NCI-H748 treated with DMSO at 0.1 percent for 48 hours (cell line): ENCODE measurements at regions not wholly inside any gene's neighbourhood (a gene's known extent, or its start where the extent isn't known, plus 50 kb on each side); places are given as distances from the start of the nearest gene placed in this dataset.

Source experiments
- DNase-seq: peaks from one replicate; lab custom pipeline; 2025; lab: John Stamatoyannopoulos, UW

DNA sequence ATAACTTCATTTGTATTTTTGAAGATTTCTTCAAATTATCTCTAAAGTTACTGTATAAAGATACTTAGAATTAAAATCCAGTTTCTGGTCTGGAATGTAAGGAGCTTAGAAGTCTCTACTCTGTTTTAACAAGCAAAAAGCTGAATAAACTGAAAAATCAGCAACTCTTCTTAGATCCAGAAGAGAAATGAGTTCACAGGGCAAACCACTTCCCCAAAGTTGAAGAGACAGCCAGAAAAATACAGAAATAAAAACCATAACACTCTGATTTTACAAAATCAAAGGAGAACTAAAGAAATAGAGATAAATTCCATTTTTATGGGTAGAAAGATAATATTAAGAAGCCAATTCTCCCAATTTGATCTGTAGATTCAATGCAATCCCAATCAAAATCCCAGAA lies 1166.8 kb downstream of the ADGRL3 start:
- DNase-seq, result no peak

DNA sequence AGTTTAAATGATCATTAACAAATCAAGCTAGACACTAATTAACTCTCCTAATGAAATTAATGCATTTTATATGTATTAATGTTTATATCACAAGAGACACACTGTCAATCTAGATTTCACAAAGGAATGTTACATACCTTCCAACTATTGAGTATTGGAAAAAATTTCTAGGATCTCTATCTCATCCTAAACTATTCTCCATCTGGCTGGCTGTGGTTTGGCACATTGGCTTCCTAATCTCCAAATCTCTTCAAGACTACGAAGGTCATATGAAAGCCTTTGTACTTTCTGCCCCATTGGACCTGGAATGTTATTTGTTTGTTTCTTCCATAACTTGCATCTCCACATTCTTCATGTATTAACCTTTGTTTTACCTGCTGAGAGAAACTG lies 1160.0 kb downstream of the ADGRL3 start:
- DNase-seq, result no peak

DNA sequence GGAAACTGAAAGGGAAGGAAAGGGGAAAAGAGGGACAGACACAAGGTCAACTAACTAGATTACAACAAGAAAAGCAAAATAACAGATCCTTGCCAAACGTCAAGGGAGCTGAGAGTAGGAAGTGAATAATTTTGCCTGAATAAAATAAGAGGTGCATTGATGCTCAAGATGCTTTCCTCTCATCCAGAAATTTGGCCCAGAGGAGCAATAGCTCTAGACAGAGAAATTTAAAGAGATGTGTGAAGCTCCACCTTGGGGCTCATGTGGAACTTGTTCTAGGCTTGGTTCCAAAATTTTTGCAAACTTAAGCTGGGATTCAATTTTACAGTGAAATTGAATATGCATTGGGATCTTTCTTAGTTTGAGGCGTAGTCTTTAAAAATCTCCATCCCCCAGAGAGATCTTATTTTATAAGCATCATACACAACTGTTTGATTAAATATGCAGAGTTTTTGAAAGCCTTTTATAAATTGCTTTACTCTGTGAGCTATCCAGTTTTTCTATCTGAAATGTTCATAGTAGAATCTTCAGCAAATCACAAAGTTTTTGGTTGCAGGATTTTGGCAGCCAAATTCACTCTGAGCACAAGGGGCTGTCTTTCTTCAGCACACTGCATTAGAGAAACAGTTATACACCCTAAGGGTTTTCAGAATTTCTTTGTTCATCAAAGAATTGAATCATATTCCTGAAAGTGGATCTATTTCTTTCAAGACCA lies 1159.5 kb downstream of the ADGRL3 start:
- DNase-seq, result no peak

DNA sequence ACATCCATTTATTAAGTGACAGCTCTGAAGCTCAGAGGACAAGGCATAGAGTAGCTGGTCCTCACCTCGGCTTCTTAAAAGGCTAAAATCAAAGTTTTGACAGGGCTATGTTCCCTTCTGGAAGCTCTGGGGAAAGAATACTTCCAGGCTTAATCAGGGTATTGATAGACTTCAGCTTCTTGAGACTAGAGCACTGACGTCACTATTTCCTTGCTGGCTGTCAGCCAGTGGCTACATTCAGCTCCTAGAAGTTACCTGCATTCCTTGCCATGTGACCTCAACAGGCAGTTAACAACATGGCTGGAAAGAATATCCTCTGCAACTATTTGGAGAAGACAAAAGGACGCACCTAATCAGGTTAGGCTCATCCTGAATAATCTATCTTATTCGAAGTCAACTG lies 1144.8 kb downstream of the ADGRL3 start:
- no peak for DNase-seq

DNA sequence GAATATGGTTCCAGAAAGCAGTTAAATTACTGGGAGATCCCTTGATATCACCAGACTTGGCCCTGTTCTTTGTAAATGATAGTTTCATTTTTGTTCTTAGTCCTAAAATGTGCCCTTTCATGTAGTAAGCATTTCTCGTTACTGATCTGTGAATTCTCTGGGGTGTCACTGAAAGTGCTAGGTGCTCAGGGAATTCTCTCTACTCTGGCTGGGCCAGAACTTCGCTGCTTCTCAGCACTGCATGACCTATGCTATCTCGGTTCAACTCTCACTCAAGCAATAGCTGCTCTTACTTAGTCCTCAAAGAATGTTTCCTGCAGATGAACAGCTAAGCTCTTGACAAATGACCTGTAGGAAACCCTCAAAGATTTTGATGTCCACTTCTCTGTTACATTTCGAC lies 1144.3 kb downstream of the ADGRL3 start:
- no peak for DNase-seq

DNA sequence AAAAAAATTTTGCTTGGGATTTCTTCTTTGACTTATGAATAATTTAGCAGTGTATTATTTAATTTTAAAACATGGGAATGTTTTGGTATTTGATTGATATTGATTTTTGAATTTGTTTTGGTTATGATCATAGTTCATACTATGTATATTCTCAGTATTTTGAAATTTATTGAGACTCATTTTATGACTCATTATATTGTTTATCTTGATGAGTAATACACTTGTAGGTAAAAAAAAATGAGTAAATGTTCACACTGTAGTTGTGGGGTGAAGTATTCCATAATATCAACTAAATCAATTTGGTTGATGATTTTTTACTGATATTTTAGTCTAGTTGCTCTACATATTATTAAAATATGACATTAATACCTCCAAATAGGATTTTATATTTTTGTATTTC lies 1142.2 kb downstream of the ADGRL3 start:
- no peak for DNase-seq

DNA sequence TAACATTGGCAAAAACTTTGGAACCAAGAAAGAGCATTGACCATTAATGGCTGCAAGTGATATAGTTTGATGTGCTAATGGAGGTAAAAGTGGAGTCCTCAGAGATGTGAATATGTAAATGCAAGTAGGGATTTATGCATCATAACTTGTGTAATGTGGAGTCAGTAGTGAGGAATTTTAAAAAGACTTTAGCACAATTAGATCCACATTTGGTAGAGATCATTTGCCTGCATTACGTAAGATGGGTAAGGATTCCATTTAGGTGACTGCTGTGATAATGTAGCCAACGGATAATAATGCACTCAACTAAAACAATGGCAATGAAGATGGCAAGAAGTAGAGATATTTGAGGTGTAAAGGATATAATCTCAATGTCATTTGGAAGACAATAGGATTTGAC lies 1128.4 kb downstream of the ADGRL3 start:
- DNase-seq, result no peak

DNA sequence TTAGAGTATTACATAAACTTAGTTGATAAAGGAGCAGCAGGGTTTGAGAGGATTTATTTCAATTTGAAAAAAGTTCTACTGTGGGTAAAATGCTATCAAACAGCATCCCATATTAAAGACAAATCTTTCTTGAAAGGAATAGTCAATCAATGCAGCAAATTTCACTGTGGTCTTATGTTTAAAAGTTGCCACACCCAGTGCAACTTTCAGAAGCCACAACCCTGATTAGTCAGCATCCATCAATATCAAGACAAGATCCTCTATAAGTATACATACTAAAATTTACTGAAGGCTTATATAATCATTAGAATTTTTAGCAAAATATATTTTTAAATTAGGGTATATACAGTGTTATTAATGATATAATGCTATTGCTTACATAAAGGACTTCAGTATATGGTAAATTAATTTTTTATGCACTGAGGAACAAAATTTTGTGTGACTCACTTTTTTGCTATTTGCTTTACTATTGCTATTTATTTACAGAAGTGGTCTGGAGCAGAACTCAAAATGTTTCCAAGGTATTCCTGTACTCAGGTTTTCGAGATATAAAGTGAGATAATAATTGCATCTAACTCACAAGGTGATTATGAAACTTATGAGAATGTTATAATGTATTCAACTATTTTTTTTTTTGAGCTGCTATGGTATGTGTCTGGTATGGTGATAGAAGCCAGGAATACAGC lies 1127.6 kb downstream of the ADGRL3 start:
- no peak for DNase-seq

DNA sequence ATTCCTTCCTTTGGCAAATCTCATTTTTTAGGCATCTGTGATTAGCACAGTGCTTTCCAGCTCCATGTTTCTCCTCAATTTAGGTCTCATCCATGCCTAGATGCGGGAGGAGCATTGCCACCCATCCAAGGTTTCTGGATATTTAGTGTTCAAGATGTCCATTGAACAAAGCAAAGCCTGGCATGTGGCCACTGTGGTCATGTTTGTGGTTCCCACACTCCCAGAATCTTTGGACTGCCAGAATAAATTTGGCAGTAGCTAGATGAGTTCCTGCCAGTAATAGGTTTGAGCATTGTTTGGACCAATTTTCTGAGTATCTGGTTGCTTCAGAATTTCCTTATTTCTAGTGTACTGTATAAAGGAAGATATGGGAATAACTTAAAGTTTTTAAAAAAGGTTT lies 1124.1 kb downstream of the ADGRL3 start:
- no peak for DNase-seq

DNA sequence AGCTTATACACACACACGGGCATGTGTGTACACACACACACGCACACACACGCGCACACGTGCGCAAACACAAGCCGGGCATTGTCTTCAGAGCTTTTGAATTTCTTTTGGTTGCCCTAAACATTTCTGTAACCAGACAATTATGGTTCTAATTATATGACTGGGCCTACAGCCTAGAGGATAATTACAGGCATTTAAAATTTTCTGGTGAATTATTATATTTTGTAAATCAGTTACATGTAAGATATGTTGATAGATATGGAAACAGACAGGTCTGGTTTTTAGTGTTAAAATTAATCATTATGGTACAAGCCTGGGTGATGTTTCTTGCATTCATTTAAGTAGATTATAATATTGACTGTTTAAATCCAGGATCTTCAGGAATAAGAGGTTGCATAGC lies 1120.5 kb downstream of the ADGRL3 start:
- DNase-seq, result no peak

DNA sequence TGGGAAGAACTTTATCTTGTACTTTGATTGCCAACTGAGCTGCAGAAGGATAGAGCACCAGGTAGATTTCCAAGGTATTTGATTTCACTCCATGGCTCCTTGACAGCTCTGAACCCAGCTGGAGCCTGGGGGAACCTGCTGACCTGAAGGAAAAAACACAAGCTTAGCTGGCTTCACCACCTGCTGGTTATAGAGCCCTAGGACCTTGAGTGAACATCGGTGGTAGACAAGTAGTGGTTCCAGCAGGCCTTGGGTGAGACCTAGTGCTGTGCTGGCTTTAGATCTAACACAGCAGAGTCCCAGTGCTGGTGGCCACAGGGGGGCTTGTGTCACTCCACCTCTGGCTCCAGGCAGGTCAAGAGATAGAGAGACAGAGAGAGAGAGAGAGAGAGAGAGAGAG lies 1102.6 kb downstream of the ADGRL3 start:
- no peak for DNase-seq

DNA sequence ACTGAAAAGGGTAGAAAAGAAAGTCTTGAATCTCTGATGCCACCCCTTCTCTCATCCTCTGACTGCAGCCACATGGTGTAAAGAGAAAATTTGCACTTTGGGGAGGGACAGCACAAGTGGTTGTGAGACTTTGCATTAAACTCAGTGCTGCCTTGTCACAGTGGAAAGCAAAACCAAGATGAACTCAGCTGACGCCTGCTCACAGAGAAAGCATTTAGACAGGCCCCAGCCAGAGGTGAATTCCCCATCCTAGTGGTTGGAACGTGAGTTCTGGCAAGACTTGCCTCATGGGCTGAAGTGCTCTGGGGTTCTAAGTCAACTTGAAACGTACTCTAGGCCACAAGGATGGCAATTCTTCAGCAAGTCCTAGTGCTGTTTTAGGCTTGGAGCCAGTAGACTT lies 1101.4 kb downstream of the ADGRL3 start:
- DNase-seq, result no peak

DNA sequence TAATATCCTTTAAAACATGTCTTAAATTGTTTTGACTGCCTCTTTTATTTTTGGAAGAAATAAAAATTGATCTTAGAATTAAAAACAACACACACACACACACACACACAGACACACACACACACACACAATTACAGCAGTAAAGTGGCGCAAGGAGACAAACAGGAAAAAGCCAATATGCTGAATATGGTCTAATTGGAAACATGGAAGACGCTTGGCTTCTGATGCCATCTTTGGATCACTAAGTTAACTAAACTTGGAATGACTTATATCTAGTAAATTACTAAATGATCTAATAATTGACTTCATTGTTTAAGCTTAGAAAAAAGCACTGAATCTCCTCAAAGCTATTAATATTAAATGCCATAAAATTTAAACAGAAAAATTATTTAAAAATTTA lies 1093.4 kb downstream of the ADGRL3 start:
- no peak for DNase-seq

DNA sequence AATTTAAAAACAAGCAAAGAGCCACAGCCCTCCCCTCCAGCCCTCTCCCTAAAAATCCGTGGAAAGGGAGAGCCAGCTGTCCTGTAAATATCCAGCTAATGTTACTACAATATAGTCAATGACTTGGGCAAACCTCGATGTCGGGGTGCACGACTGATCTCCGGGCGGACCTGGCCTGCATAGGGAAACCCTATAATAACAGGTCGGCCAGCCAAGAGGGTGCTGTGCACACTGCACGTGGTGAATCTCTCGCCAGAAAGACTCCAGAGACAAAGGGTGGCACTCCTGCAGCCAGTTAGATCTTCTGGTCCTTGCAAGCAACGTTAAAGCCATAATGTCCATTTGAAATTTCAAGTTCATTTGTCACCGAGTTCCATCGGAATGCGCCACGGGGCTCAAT lies 1092.8 kb downstream of the ADGRL3 start:
- DNase-seq, result no peak

DNA sequence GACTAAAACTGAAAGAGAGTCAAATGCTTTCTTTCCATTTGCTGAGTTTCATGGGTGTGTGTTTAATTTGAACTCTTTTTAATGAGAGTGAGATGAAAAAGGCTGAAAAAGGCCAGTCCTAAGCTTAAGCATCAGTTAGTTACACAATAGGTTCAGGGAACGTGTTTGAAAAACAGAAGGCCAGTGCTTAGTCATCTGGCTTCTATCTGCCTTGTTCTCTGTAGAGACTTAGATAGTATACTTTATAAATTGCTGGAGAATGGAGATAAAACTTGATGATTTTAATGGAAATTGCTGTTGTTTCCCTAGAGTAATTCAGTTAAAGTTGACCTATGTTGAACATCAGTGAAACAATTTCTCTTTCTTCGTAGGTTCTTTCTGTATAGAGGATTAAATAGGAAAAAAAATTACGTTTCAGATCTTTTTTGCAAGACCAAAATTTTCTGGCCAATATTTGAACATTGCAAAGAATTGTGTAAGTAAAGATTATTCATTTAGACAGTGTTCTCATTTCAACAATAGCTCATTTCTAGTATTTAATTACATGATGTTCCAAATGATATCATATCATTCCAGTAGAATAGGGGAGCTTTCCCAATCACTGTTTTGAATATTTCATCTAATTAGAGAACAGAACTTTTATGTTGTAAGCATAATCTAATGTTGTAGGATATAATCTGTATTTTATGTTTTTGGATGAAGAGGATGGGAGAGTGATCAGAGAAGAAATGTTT lies 1088.8 kb downstream of the ADGRL3 start:
- no peak for DNase-seq

DNA sequence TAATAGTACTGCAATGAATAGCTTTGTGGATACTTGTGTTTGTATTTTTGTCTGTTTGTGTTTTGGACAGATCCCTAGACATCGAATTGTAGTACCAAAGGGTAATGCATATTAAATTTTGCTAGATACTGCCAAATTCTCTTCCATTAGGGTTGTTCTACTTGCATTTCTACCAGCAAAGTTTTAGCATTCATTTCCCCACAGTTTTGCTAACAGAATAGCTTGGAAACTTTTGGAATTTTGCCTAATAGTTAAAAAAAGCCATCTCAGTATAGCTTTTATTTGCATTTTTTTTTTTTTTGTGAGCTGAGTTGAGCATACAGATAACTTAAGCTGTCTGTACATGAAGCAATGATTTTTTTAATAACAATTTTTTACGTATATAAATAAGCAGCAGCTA lies 1084.9 kb downstream of the ADGRL3 start:
- DNase-seq, result no peak

DNA sequence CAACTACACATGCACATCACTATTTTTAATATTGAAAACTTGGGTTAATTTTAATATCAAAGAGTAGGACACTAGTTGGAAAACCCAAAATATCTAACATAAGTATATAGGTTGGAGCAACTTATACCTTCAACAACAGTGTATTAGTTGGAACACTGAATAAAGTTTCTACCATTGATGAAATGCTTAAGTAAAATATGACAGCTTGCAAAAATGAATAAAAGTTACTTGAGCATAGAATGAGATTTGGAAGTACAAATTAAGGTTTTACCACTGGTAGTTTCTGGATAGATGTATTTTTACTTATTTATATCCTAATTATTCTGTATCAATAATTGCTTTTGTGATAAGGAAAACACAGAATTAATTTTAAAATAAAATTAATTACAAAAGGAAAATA lies 1079.6 kb downstream of the ADGRL3 start:
- DNase-seq, result no peak

DNA sequence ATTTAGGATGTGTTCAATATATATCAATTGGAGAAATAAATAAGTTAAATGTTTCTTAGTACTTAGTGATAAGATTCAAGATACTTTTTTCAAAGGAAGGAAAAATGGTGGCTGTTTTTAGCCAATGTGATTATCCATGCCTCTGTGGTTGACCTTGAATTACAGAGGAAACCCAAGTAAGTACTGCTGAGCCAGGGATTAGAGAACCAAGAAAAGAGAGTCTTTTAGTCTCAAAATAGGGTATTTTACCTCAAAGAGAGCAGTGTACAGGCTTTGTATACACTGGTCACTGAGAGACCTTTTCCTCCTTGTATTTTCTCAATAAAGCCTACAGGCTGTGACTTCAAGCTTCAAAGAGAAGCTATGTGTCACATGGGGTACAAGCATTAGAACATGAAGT lies 1075.3 kb downstream of the ADGRL3 start:
- DNase-seq, result no peak

DNA sequence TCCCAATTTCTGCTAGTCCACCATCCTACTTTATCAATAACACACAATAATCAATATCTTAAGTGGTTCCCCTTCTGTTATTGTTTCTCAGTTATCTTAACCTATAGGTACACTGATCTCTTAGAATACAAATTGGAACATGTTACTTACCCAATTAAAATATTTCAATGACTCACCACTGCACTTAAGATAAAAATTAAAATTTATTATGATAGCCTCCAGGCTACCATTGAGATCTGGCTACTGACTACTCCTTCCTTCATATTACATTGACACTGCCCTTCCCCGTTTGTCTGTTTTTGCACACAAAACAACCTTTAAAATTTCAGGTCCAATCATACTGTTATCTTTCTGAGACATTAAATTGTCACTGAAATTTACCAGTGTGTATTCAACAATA lies 1074.7 kb downstream of the ADGRL3 start:
- no peak for DNase-seq

DNA sequence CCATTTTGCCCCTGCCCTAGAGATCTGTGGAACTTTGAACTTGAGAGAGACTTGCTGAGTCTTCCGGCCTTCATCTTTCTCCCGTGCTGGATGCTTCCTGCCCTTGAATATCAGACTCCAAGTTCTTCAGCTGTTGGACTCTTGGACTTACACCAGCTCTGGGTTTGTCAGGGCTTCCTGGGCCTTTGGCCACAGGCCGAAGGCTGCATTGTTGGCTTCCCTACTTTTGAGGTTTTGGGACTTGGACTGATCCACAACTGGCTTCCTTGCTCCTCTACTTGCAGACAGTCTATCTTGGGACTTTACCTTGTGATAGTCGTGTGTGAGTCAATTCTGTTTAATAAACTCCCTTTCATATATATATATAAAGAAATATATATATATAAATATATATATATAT lies 1071.0 kb downstream of the ADGRL3 start:
- no peak for DNase-seq

DNA sequence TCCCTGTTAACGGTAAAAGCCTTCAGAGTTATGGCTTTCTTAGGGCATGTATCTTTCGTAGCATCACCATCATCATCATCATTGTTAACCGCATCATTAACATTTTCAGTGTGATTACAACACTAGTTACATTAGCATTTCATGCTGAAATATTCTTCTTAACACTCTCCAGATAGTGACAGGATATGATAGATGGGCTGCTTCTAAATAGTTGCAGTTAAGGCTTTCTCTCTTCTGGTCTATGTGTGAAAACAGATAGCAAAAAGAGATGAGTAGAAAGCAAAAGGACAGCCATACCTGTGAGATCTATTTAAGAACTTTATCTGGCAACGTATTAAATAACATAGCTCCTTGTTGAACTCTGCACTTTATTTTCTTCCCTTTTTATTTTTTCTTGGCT lies 1069.8 kb downstream of the ADGRL3 start:
- DNase-seq, result no peak

DNA sequence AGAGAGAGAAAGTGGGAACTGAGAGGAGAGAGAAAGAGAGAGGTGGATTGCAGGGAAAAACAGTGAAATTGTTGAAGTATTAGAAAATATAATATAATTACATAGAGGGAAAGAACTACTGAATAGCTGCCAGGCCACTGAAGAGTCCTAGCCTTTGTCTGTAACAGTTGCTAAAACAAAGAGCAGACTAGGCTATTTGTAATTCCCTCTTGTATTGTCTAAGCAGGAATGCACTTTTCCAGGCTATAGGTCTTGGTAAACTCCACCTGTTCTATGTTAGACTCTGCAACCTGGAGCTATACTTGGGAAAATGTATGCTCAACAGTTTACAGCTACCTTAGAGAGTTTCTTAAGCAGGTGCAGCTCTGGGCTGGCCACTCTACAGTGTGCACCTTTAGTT lies 1063.3 kb downstream of the ADGRL3 start:
- no peak for DNase-seq

DNA sequence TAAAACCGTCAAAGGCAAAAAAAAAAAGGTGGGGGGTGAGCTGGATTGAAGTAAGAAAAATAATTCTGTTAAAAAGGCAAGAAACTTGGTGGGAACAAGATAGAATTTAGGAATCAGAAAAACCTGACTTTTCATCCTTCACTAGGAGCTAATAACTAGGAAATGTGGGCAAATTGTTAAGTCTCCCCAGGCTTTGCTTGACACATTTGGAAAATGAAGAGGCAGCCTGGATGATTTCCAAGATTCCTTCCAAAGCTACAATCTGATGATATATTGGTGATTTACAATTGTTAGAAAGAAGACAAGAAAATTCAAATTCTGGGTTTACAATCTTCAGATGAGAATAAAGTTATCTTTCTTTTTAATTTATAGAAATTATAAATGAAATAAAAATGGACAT lies 1062.5 kb downstream of the ADGRL3 start:
- no peak for DNase-seq
